H9 (cell line): ENCODE measurements at regions not wholly inside any gene's neighbourhood (a gene's known extent, or its start where the extent isn't known, plus 50 kb on each side); places are given as distances from the start of the nearest gene placed in this dataset.
A peak's percentile ranks its signal among the peaks of the same experiment; 100 is the strongest.

Experiments used
- DNase-seq: peaks from one replicate; pipeline ENCODE4 v3.0.0-alpha.2; 2017
- H2AFZ ChIP-seq: one replicate; pipeline ENCODE4 v1.6.1; 2013; ENCODE audit warnings: mild to moderate bottlenecking, low read length, control low read depth, moderate library complexity
- H2AK5ac ChIP-seq: 2 replicates; pipeline ENCODE4 v1.6.1; 2013; ENCODE audit warnings: low read length, control low read depth, mixed read lengths; ENCODE audit not compliant: insufficient read length
- H2BK120ac ChIP-seq: one replicate; pipeline ENCODE4 v1.6.1; 2013; ENCODE audit warnings: low read depth, mild to moderate bottlenecking, low read length, control low read depth, inconsistent platforms; ENCODE audit not compliant: poor library complexity, severe bottlenecking
- H2BK12ac ChIP-seq: 2 replicates; pipeline ENCODE4 v1.6.1; 2013; ENCODE audit warnings: low read length, control low read depth, mixed read lengths, low read depth; ENCODE audit not compliant: insufficient read length
- H2BK15ac ChIP-seq: 2 replicates; pipeline ENCODE4 v1.6.1; 2013; ENCODE audit warnings: low read depth, low read length, control low read depth
- H2BK20ac ChIP-seq: one replicate; pipeline ENCODE4 v1.6.1; 2013; ENCODE audit warnings: low read depth, mild to moderate bottlenecking, low read length, control low read depth, inconsistent platforms; ENCODE audit not compliant: poor library complexity, severe bottlenecking
- H2BK5ac ChIP-seq: 2 replicates; pipeline ENCODE4 v1.6.1; 2013; ENCODE audit warnings: low read length, control low read depth, mixed read lengths; ENCODE audit not compliant: insufficient read length
- H3K14ac ChIP-seq: 2 replicates; pipeline ENCODE4 v1.6.1; 2013; ENCODE audit warnings: low read length, control low read depth; ENCODE audit not compliant: insufficient read depth
- H3K18ac ChIP-seq: 2 replicates; pipeline ENCODE4 v1.6.1; 2013; ENCODE audit warnings: low read depth, mild to moderate bottlenecking, mixed read lengths, low read length, control low read depth; ENCODE audit not compliant: insufficient read length
- H3K23ac ChIP-seq: 2 replicates; pipeline ENCODE4 v1.6.1; 2013; ENCODE audit warnings: low read length, control low read depth, mixed read lengths, low read depth; ENCODE audit not compliant: insufficient read length
- H3K23me2 ChIP-seq: 2 replicates; pipeline ENCODE4 v1.6.1; 2013; ENCODE audit warnings: low read depth, mild to moderate bottlenecking, mixed read lengths, low read length, control low read depth; ENCODE audit not compliant: insufficient read length, poor library complexity, severe bottlenecking
- H3K27ac ChIP-seq: 2 replicates; pipeline ENCODE4 v1.5.1; 2013; ENCODE audit warnings: low read length, control low read depth, mixed read lengths, low read depth; ENCODE audit not compliant: insufficient read length
- H3K27me3 ChIP-seq: 2 replicates; pipeline ENCODE4 v1.6.1; 2013; ENCODE audit warnings: low read length, control low read depth, inconsistent platforms; ENCODE audit not compliant: insufficient read depth
- H3K4ac ChIP-seq: 2 replicates; pipeline ENCODE4 v1.6.1; 2013; ENCODE audit warnings: low read depth, mild to moderate bottlenecking, control low read depth, inconsistent platforms, low read length, moderate library complexity
- H3K4me1 ChIP-seq: 2 replicates; pipeline ENCODE4 v1.6.1; 2013; ENCODE audit warnings: low read length, control low read depth, inconsistent platforms; ENCODE audit not compliant: insufficient read depth
- H3K4me2 ChIP-seq: 2 replicates; pipeline ENCODE4 v1.6.1; 2013; ENCODE audit warnings: low read length, control low read depth, mixed read lengths; ENCODE audit not compliant: insufficient read length, insufficient read depth
- H3K56ac ChIP-seq: 2 replicates; pipeline ENCODE4 v1.6.1; 2013; ENCODE audit warnings: low read depth, mild to moderate bottlenecking, mixed read lengths, low read length, control low read depth; ENCODE audit not compliant: insufficient read length
- H3K79me1 ChIP-seq: 2 replicates; pipeline ENCODE4 v1.6.1; 2013; ENCODE audit warnings: low read depth, mild to moderate bottlenecking, moderate library complexity, low read length, control low read depth, inconsistent platforms; ENCODE audit not compliant: insufficient read depth, poor library complexity, severe bottlenecking
- H3K79me2 ChIP-seq: 2 replicates; pipeline ENCODE4 v1.6.1; 2013; ENCODE audit warnings: low read length, control low read depth, inconsistent platforms; ENCODE audit not compliant: insufficient read depth
- H3K9ac ChIP-seq: 2 replicates; pipeline ENCODE4 v1.6.1; 2013; ENCODE audit warnings: low read length, control low read depth, mixed read lengths; ENCODE audit not compliant: insufficient read length; ENCODE audit errors: extremely low read depth
- H3K9me3 ChIP-seq: one replicate; pipeline ENCODE4 v1.6.1; 2013; ENCODE audit warnings: low read depth, low read length, inconsistent platforms; ENCODE audit not compliant: control insufficient read depth
- H3T11ph ChIP-seq: one replicate; pipeline ENCODE4 v1.6.1; 2013; ENCODE audit warnings: mild to moderate bottlenecking, low read length, control low read depth, inconsistent platforms
- H4K20me1 ChIP-seq: one replicate; pipeline ENCODE4 v1.6.1; 2013; ENCODE audit not compliant: control insufficient read depth, insufficient read length, insufficient read depth
- H4K5ac ChIP-seq: 2 replicates; pipeline ENCODE4 v1.6.1; 2013; ENCODE audit warnings: low read depth, mild to moderate bottlenecking, mixed read lengths, low read length, control low read depth; ENCODE audit not compliant: insufficient read length
- H4K8ac ChIP-seq: replicated peaks from 2 replicates; pipeline ENCODE4 v1.6.1; 2013; ENCODE audit warnings: low read length, control low read depth, mixed read lengths, low read depth; ENCODE audit not compliant: insufficient read length
- H4K91ac ChIP-seq: 2 replicates; pipeline ENCODE4 v1.6.1; 2013; ENCODE audit warnings: low read depth, mild to moderate bottlenecking, moderate library complexity, mixed read lengths, low read length, control low read depth; ENCODE audit not compliant: insufficient read length
- H3K27ac Mint-ChIP-seq, 3 experiments: 2 replicates in 2 of 3; 3 replicates in 1 of 3; pipeline ENCODE4 v1.8.0; 2020 to 2021; ENCODE audit warnings: mixed read lengths in 3 of 3, mild to moderate bottlenecking in 1 of 3, moderate library complexity in 1 of 3
- H3K27me3 Mint-ChIP-seq: 2 replicates; pipeline ENCODE4 v1.8.0; 2021; ENCODE audit warnings: low read depth, mild to moderate bottlenecking, moderate library complexity, mixed read lengths
- H3K36me3 Mint-ChIP-seq, 3 experiments: 2 replicates in 2 of 3; 3 replicates in 1 of 3; pipeline ENCODE4 v1.8.0; 2020 to 2021; ENCODE audit warnings: low read depth in 3 of 3, mixed read lengths in 3 of 3; ENCODE audit not compliant: insufficient read depth in 1 of 3
- H3K4me1 Mint-ChIP-seq, 2 experiments: 2 replicates each; pipeline ENCODE4 v1.8.0; 2020; ENCODE audit warnings: mixed read lengths in 2 of 2
- H3K4me3 Mint-ChIP-seq, 2 experiments: 2 replicates in 1 of 2; 3 replicates in 1 of 2; pipeline ENCODE4 v1.8.0; 2020 to 2021; ENCODE audit warnings: mild to moderate bottlenecking in 2 of 2, mixed read lengths in 2 of 2, moderate library complexity in 1 of 2
- H3K9me3 Mint-ChIP-seq, 2 experiments: 2 replicates in 1 of 2; 3 replicates in 1 of 2; pipeline ENCODE4 v1.8.0; 2020; ENCODE audit warnings: mild to moderate bottlenecking in 2 of 2, mixed read lengths in 2 of 2, moderate library complexity in 1 of 2
- WGBS: extraction: QIAGEN DNeasy Blood & Tissue Kit; methylation state at CpG from one replicate; pipeline ENCODE4 v1.1.7; 2013; ENCODE audit warnings: missing lambda C conversion rate, low lambda C conversion rate, mixed read lengths; ENCODE audit not compliant: insufficient read length; ENCODE audit errors: extremely low coverage; 5-methylcytosine and 5-hydroxymethylcytosine counted together
- TF ChIP-seq, protein P1 (sequence below): fragments of 200-600 bp; sonication (generic); conservative IDR thresholded peaks from 3 replicates; pipeline ENCODE4 v1.8.0; 2021; ENCODE audit warnings: antibody characterized with exemption, mild to moderate bottlenecking

- no peak overlapping the region for H2BK120ac ChIP-seq
- H2AK5ac ChIP-seq = no peak overlapping the region
- no peak overlapping the region for H3K27ac ChIP-seq
- H3K4me1 ChIP-seq = peaks cover 5% of the 10 kb centered on the region; the same call in 1 of the 2 replicates
- no peak overlapping the region for H4K5ac ChIP-seq
- no peak overlapping the region for H2BK15ac ChIP-seq
- Mint-ChIP-seq H3K27ac (peak overlapping the region in 1 of 3 experiments; percentile 40; a peak in 2 of 7 replicates), H3K4me1 (peaks cover 4 to 7% of the 10 kb centered on the region in 2 experiments), H3K9me3 (no peaks in the 10 kb centered on the region), H3K27me3 (peaks cover 3% of the 10 kb centered on the region), H3K36me3 (no peaks in the 10 kb centered on the region; a peak in 1 of 7 replicates), H3K4me3 (no peak overlapping the region)
- no peak overlapping the region for H2BK20ac ChIP-seq
- no peak overlapping the region for H3K4ac ChIP-seq
- H3K56ac ChIP-seq = no peak overlapping the region
- no peak overlapping the region for H4K8ac ChIP-seq
- H3K23me2 ChIP-seq = no peaks in the 10 kb centered on the region
- no peak overlapping the region for H2BK5ac ChIP-seq
- no peaks in the 10 kb centered on the region for H3K27me3 ChIP-seq
- no peak overlapping the region for H3K14ac ChIP-seq
- TF ChIP-seq, protein P1, sequence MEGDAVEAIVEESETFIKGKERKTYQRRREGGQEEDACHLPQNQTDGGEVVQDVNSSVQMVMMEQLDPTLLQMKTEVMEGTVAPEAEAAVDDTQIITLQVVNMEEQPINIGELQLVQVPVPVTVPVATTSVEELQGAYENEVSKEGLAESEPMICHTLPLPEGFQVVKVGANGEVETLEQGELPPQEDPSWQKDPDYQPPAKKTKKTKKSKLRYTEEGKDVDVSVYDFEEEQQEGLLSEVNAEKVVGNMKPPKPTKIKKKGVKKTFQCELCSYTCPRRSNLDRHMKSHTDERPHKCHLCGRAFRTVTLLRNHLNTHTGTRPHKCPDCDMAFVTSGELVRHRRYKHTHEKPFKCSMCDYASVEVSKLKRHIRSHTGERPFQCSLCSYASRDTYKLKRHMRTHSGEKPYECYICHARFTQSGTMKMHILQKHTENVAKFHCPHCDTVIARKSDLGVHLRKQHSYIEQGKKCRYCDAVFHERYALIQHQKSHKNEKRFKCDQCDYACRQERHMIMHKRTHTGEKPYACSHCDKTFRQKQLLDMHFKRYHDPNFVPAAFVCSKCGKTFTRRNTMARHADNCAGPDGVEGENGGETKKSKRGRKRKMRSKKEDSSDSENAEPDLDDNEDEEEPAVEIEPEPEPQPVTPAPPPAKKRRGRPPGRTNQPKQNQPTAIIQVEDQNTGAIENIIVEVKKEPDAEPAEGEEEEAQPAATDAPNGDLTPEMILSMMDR = no peak
- H2AFZ ChIP-seq = no peak overlapping the region
- no peak overlapping the region for H3T11ph ChIP-seq
- H4K20me1 ChIP-seq = no peaks in the 10 kb centered on the region
- H3K23ac ChIP-seq = no peak overlapping the region
- H3K79me1 ChIP-seq = no peaks in the 10 kb centered on the region
- H3K18ac ChIP-seq = no peak overlapping the region
- no peak overlapping the region for H2BK12ac ChIP-seq
- H3K9ac ChIP-seq = no peak overlapping the region
- no peak overlapping the region for H4K91ac ChIP-seq
- H3K9me3 ChIP-seq = no peaks in the 10 kb centered on the region
- H3K79me2 ChIP-seq = no peaks in the 10 kb centered on the region
- WGBS = no CpG with 5 or more reads among the region's 13 CpGs
- H3K4me2 ChIP-seq = no peak overlapping the region
- DNase-seq = no peak
These were observed 88.5 kb upstream of the EXOC2 start for GRCh38 chr6:781350-781961.
